CD4-positive, alpha-beta T cell treated with Interleukin-4 for 4 hours (primary cell): ENCODE measurements at regions not wholly inside any gene's neighbourhood (a gene's known extent, or its start where the extent isn't known, plus 50 kb on each side); places are given as distances from the start of the nearest gene placed in this dataset.
A peak's percentile ranks its signal among the peaks of the same experiment; 100 is the strongest.

Source experiments
- DNase-seq: peaks from one replicate; pipeline ENCODE4 v3.0.0-alpha.2; 2020

GRCh38 chr12:5200278-5201087, 156.8 kb downstream of the KCNA5 start:
- DNase-seq = no peak

- no peak for DNase-seq
Observed at GRCh38 chr12:5201554-5202218, 158.0 kb downstream of the KCNA5 start.

- no peak for DNase-seq
Observed at GRCh38 chr12:5203274-5203673, 159.6 kb downstream of the KCNA5 start.

GRCh38 chr12:5203720-5204119, 160.0 kb downstream of the KCNA5 start:
- DNase-seq = no peak

GRCh38 chr12:5204271-5204670, 160.6 kb downstream of the KCNA5 start:
- DNase-seq = no peak

- no peak for DNase-seq
Observed at GRCh38 chr12:5204831-5205230, 161.2 kb downstream of the KCNA5 start.

- no peak for DNase-seq
Observed at GRCh38 chr12:5206401-5207175, 162.9 kb downstream of the KCNA5 start.

GRCh38 chr12:5210179-5210922, 166.7 kb downstream of the KCNA5 start:
- DNase-seq = no peak

GRCh38 chr12:5210923-5211290, 167.2 kb downstream of the KCNA5 start:
- no peak for DNase-seq

GRCh38 chr12:5213336-5213735, 169.7 kb downstream of the KCNA5 start:
- no peak for DNase-seq

GRCh38 chr12:5213990-5214389, 170.3 kb downstream of the KCNA5 start:
- DNase-seq = no peak

GRCh38 chr12:5217936-5218335, 174.3 kb downstream of the KCNA5 start:
- DNase-seq = no peak

GRCh38 chr12:5220099-5220498, 176.4 kb downstream of the KCNA5 start:
- DNase-seq = no peak

GRCh38 chr12:5220835-5221234, 177.2 kb downstream of the KCNA5 start:
- peak; percentile 1 for DNase-seq

- no peak for DNase-seq
Observed at GRCh38 chr12:5222011-5222461, 178.4 kb downstream of the KCNA5 start.

GRCh38 chr12:5222729-5223128, 179.1 kb downstream of the KCNA5 start:
- DNase-seq = no peak

GRCh38 chr12:5223881-5224280, 180.2 kb downstream of the KCNA5 start:
- DNase-seq = no peak

- DNase-seq = no peak
Observed at GRCh38 chr12:5226581-5226980, 182.9 kb downstream of the KCNA5 start.

GRCh38 chr12:5227708-5228373, 184.2 kb downstream of the KCNA5 start:
- DNase-seq = no peak

GRCh38 chr12:5230156-5230555, 186.5 kb downstream of the KCNA5 start:
- no peak for DNase-seq

GRCh38 chr12:5230861-5231260, 187.2 kb downstream of the KCNA5 start:
- DNase-seq = no peak

GRCh38 chr12:5232291-5232690, 188.6 kb downstream of the KCNA5 start:
- no peak for DNase-seq
